SK-N-MC (cell line): ENCODE measurements at regions not wholly inside any gene's neighbourhood (a gene's known extent, or its start where the extent isn't known, plus 50 kb on each side); places are given as distances from the start of the nearest gene placed in this dataset.

Source experiments
- EZH2 ChIP-seq: fragments of 200-600 bp; sonication (generic); IDR thresholded peaks from one replicate; pipeline ENCODE4 v1.6.1; 2017; ENCODE audit warnings: antibody characterized with exemption
- POLR2AphosphoS5 ChIP-seq: IDR thresholded peaks from 2 replicates; pipeline ENCODE4 v1.6.1; 2012; ENCODE audit warnings: mild to moderate bottlenecking, low read depth, low read length, borderline replicate concordance

DNA sequence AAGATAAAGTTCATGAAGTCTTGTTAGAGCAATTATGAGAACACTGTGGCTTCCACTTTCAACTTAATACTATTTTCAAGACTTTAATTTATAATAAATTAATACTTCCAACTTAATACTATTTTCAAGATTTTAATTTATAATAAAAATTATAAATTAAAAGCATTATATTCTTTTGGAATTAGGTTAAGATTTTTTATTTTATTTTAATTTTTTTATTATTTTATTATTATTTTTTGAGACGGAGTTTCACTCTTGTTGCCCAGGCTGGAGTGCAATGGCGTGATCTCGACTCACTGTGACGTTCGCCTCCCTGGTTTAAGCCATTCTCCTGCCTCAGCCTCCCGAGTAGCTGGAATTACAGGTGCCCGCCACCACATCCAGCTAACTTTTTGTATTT, 126.0 kb upstream of the GUCY1A1 start:
- TF ChIP-seq POLR2AphosphoS5 (no peak), EZH2 (no peak)
